Hippocampal formation (tissue), 2 donors: ENCODE measurements at regions not wholly inside any gene's neighbourhood (a gene's known extent, or its start where the extent isn't known, plus 50 kb on each side); places are given as distances from the start of the nearest gene placed in this dataset.

Experiments
- DNase-seq, 2 donors: peaks; one replicate each; lab custom pipeline; 2025; lab: John Stamatoyannopoulos, UW

DNA sequence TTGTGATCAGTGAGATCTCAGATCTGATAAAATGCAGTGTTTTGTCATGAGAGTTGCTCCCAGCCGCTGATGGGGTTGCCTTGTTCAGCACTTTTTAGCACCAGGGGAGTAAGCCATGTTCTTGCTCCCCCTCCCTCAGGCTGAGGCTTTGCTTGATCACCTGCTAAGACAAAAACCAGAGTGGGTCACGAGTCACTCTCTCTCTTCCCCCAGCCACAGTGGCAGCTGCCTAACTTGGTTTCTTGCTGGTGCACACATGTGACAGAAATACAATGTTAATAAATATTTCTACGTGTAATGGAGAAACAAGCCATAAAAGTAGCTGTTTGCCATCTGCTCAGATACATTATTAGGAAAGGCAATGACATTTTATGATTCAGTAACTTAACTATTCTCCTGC is 212.4 kb upstream of the DMRT1 start:
- no peak for DNase-seq

DNA sequence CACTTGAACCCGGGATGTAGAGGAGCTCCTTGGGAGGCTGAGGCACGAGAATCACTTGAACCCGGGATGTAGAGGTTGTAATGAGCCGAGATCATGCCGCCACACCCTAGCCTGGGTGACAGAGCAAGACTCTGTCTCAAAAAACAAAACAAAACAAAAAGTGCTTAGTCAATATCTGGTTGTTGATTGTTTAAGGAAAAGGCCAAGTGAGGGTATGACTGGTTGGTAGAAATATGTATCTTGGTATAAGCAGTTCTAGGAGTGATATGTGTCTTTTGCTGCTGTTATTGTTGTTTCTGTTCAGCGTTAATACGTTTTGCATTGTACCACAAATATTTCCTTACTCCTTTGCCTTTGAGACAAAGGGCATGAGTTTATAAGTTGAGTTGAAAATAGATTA is 210.7 kb upstream of the DMRT1 start:
- DNase-seq, result no peak

DNA sequence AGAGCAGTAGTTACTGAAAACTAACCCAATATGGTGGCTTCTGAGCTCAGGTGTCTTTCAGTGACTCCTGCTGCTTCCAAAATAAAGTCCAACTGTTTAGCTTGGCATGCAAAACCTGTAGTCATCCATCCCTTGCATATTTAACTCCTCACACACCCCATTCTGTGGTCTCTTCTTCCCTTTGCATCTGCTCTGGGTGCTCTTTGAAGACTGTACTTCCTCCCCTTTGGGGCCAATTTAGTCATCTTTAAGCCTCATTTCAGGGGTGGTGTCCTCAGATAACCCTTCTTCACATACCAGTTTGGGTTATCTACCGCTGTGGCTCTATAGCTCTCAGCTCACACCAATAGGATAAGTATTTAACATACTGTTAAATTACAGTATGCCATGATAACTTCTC is 209.9 kb upstream of the DMRT1 start:
- no peak for DNase-seq

DNA sequence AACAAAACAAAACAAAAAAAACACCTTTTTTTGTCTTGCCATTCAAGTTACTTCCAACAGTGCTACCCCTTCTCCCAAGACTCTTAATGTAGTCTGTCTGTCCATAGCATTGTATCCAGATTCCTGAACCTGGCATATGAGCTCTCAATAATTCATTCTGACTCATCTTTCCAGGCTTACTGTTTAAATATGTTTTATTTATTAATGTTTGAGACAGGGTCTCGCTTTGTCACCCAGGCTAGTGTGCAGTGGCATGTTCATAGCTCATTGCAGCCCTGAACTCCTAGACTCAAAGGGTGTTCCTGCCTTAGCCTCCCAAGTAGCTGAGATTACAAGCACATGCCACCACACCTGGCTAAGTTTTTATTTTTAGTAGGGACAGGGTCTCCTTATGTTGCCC is 208.0 kb upstream of the DMRT1 start:
- no peak for DNase-seq

DNA sequence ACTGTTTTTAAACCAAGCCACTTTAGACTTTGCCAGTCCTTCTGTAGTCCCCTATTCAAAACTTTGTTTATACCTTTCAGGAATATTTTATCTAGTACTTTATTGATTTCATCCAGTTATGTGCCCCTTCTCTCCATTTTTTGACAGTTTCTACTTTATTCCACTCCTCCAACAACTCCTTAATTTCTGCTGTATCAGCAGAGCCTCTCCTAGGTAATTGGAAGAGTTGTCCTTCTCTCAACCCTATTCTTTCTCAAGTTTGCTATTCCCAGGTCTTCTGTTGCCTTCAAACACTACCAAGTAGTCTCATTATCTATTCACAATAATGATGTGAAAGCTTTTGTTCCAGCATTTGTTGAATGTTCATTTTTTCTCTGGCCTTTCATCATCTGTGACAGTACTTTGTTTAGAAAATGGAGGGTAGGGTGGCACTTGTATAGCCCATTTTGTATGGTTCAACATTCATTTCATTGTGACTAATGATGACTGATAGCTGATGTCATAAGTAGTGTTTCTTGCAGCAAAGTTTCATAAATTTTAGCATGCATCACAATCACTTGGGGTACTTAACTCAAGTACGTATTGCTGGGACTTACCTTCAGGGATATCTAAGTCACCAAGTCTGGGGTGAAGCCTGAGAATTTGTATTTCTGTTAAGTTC is 204.4 kb upstream of the DMRT1 start:
- DNase-seq, result no peak

DNA sequence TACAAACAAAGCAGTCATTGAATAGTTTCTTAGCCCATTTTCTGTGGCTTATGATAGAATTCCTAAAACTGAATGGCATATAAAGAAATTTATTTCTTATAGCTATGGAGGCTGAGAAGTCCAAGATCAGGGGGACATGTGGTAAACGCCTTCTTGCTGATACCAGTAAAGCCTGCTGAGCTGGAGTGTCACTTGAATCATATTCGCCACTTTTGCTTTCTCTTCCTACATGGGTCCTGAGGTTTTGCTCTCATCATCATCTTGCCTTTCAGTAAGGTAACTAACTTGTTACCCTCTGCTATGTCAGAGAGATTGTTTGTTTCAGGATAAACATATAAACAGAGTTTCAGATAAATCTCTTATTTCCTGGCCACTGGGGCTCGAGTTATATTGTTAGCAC is 203.3 kb upstream of the DMRT1 start:
- no peak for DNase-seq

DNA sequence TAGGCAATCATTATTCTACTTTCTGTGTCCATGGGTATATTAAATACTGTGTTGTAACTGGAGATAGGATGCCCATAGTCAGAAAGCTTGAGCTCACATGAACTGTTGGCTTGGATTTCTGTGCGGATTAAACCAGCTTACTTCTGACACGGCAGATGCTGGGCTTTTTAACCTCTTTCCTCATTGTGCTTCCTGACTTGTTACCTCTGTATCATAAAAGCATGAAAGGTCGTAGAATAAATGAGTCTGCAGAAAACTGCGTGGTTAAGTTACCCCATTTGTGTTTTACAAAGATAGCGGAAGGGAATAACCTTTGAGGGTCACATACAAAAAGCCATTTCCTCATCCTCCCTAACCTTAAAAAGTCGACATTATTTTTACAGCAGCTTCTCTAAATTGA is 199.5 kb upstream of the DMRT1 start:
- DNase-seq, result no peak

DNA sequence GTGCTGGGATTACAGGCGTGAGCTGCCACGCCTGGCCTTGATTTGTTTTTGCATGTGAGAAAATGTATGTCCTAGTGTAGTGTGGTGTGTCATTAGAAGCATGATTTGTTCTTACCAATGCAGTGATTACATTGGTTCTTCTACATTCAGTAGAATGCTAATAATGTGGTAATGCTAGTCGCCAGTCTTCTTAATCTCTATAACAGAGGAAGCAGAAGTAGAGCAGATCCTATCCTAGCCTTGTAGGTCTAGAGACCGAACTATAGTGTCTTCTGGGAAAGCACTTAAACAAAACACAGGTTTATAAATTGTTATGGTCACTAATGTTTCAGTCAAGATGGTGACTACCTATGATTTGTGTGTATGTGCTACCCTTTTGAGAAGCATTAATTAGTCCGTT is 197.5 kb upstream of the DMRT1 start:
- DNase-seq, result no peak

DNA sequence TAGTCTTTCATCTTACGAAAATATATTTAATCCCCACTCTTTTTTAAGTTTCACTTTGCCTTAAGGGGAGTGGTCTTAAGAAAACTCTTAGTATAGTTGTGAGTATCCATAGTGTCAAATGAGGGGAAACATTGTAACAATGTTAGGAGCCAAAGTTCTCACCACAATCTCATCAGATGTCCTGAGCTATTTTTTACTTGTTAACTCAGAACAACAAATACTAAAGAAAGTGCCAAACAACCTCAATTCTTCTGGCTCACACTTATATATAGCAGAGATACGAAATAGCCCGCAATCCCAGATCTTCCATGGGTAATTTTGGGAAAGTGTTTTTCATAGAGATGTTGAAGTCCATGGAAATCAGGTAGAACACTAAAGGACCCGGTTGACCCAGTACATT is 194.0 kb upstream of the DMRT1 start:
- DNase-seq, result no peak

DNA sequence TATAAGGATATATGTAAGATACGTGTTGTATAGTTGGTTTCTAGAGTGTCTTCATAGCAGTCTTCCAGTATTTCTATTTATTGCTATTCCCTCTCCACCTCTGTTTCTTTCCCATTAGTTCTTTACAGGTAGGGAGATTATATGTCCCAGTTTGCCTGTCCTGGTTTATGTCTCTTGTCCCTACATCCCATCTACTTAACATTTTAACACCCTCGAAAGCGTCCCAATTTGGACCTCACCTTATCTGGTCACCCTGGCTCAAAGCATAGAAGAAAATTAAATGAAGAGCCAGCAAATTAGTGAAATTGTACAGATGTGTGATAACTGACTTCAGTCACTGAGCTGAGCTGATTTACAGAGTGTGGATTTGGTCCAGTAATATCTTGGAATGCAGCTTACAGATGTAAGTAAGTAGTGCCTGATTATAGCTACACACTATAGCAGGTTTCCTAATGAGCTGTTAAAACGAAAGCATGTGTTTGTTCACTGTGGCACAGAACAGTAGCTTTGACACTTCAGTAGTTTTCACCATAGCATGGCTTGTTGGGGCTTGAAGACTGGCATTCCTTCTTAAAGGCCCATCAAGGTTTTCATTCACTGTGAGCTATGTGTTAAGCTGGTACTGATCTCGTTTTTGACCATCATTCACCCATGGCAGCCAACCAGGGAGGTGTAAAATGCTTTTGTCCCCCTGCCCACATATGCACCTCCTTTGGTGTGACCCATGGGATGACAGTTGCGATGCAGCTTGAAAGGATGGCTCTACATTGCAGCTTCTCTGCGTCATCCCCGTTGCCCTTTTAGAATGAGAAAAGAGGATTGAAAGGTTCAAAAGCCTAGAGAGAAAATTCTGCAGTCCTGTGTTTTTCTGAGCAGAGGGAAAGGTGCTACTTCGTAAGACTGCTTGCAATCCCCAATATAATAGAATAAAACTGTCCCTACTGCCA is 192.1 kb upstream of the DMRT1 start:
- no peak for DNase-seq

DNA sequence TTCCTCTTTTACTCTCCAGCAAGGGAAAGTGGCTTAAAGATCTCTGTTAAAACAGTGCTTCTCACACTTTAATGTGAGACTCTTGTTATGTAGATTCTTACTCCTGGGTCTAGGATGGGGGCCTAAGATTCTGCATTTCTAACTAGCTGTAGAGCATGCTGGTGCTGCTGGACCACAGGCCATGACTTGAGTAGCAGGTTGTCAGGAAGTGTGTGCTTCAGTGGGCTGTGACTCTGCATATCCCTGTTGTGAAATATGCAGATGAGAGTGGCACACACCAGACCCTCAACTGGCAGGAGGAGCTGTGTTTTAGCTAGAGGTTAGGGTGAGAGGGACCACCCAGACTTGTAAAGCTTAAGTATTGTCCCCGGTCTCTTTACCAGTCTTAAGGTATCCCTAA is 191.1 kb upstream of the DMRT1 start:
- no peak for DNase-seq

DNA sequence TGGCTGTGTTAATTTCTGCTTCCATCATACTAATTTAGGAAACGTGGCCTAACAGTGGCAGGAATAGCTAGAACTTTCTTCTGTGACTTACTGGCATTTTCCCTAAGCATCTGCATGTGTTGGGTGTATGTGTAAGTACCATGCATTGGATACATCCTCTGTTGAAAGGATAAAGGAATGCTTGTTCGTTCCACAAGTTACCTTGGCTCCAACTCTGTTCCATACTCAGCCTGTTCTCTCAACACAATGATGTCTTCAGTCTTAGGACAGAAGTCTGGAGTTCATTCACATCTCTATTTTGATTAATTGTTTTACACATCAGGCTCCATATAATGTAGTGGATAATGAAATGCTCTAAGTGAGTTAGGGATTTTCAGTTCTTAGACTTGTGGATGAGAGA is 190.1 kb upstream of the DMRT1 start:
- no peak for DNase-seq

DNA sequence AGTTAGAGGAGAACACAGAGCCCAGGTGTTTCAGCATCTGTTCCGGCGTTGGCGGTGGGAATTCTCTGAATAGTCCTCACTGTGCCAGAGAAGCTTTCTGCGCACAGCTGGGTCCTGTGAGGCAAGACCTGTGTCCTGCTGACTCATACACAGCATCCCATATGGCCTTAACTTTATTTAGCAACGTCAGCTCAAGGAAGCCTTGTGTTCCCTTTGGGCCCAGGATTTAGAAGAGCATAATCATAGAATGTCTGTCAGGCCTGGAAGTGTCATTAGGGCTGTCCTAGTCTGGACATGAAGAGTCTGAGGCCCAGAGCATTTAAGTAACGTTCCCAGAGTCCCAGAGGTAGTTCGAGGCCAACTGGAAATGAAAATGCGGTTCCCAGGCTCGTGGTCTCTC is 188.6 kb upstream of the DMRT1 start:
- no peak for DNase-seq

DNA sequence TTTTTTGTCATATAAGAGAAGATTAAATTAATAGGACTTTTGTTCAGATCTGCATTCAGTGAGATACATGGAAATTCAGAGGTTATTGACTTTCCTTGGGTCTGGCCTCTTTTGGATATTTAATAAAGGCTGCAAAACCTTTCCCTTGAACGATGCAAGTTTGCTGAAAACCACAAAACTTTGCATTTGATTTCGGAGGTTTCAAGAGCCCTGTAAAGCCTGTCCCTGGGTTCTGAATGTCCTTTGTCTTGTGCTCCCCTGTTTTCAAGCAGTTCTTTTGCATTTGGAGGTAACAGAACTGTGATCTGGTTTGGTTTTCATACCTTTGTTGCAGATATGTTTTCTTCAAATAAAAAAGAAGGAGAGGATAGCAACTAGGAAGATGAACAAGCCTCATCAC is 188.1 kb upstream of the DMRT1 start:
- DNase-seq, result no peak

DNA sequence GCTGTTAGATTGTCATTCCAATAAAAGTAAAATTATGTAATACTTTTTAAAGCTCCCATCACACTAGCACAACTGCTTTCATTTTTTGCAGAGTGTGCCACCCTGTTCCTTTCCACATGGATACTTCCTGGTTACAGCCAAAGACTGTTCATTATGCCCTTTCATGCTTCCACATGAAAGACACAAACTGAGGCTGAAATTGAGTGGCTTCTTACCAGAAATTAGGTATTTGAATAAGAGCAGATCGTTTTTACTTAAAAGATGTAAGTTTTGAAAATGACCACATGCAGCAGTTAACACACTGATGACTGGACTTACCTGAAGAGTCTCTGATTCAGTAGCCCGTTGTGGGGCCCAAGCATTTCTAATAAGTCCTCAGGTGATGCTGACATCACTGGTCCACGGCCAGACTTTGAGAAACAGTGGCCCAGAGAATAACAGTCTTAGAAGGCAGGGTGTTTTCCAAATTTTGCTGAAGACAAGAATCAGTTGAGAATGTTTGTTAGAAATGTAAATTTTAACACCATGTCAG is 187.6 kb upstream of the DMRT1 start:
- DNase-seq, result no peak

DNA sequence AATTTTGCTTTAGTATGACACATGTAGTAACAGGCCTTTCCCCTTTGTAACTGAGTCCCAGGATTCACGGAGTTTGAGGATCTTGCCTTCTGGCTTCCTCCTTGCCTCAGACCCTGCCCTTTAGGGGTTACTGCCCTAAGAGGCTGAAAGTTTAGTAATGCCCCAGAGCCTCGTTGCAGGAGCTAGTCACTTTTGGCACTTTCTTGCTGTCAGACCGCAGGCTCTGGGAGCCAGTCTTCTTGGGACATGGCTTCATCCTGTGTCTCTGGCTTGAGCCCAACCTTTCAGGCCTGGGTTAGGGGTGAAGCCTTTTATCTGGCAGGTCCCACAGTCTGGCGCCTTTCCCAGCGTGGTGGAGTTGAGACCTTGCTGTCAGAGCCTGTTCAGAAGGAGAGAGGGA is 185.6 kb upstream of the DMRT1 start:
- DNase-seq, result peak in 1 of 2 donors; percentile 13

DNA sequence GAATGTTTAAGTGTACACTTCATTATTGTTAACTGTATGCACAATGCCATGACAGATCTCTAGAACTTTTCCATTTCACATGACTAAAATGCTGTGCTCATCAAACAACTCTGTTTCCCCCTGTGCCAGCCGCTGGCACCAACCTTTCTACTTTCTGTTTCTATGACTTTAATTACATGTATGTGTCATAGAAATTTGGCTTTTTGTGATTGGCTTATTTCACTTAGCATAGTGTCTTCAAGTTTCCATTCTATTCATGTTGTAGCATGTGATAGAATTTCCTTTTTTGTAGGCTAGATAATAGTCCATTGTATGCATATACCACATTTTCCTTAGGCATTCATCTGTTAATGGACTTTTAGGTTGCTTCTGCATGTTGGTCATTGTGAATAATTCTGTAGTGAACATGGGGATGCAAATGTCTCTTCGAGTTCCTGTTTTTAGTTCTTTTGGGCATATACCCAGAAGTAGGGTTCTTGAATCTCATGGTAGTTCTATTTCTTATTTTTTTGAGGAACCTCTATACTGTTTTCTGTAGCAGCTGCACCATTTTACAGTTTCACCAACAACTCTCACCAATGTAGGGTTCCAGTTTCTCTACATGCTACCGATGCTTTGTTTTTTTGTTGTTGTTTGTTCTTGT is 184.4 kb upstream of the DMRT1 start:
- DNase-seq, result no peak

DNA sequence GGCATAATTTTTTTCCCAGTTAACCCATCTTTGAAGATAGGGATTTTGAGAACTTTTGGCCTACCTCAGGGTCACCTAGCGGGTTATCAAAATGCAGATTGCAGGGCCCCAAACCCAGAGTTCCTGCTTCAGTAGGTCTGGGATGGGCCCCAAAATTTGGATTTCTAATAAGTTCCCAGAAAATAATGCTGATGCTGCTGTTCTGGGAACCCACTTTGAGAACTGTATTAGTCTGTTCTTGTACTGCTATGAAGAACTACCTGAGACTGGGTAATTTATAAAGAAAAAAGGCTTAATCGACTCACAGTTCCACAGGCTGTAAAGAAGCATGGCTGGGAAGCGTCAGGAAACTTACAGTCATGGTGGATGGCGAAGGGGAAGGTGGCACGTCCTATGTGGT is 182.2 kb upstream of the DMRT1 start:
- no peak for DNase-seq

DNA sequence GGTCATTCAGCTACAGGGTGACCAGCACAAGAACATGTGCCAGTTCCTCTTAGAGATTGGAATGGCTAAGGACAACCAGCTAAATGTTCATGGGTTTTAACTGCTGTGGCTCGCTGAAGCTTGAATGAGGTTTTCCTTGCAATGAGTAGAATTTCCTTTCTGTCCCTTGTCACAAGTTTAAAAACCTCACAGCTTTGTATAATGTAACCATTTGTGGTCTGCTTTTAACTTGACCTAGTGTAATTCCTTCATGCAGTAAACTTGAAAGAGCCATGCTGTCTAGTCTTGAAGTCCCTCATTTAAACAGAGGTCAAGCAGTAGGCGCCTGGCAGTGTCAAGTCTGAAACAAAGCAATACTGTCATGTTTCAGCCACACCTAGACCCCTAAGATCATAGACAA is 181.3 kb upstream of the DMRT1 start:
- no peak for DNase-seq

DNA sequence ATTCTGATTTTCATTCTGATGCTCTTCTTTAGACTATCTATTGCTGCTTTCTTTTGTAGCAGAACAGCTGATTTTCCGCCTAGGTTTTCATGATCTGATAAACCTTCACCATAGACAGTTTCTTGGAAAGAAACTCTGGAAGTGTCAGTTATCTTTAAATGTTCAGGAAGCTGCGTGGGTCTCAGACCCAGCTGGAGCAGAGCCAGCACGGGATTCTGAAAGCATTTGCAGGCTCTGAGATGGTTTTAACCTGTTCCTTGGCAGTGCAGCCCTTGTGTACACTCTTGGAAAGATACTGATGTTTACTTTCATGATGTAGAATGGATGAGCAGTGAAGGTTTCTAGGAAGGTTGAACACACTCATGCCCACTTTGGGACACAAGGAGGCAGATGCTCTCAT is 178.0 kb upstream of the DMRT1 start:
- no peak for DNase-seq

DNA sequence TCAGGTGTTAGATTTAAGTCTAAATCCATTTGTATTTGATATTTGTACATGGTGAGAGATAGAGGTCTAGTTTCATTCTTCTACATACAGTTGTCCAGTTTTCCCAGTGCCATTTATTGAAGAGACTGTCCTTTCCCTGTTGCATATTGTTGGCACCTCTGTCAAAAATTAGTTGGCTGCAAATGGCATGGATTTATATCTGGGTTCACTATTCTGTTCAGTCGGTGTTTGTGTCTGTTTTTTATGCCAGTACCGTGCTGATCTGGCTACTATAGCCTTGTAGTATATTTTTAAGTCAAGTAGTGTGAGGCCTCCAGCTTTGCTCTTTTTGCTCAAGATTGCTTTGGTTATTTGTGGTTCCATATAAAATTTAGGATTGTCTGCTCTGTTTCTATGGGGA is 176.2 kb upstream of the DMRT1 start:
- DNase-seq, result no peak

DNA sequence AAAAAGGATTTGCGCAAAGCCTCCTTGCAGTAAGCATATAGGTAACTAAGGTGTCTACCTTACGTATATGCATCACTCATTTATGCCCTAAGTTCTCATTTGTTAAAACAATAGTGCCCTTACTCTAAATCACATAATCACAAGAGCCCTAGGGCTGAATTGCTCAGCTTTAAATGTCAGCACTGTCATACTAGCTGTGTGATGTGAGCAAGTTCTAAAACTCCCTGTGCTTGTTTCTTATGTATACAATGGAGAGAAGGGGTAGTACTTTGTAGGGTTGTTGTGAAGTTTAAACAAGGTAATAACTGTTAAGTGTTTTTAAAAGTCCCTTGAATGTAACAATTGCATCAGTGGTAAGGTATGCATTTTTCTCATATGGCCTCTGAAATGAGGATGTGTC is 169.5 kb upstream of the DMRT1 start:
- DNase-seq, result no peak

DNA sequence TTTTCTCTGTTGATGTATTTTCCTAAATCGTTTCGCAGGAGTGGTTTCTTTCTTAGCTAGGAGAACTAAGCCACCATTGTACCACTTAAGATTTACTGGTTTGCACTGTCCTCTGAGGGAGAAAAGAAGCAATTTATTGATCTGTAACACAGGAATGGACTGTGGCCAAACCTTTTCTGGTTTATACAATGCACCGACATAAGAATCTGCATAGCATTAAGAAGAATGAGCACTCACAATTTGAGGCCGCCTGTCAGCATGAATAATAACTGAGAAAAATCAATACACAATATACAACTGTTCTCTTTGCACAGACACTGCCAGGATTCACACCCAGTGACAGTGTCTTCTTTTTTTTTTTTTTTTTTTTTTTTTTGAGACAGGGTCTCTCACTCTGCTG is 168.6 kb upstream of the DMRT1 start:
- no peak for DNase-seq
